GM13977 (cell line): ENCODE measurements at regions not wholly inside any gene's neighbourhood (a gene's known extent, or its start where the extent isn't known, plus 50 kb on each side); places are given as distances from the start of the nearest gene placed in this dataset.

ENCODE experiments used
- DNase-seq: peaks from one replicate; pipeline ENCODE4 v3.0.0; 2012; ENCODE audit warnings: low spot score
- in situ Hi-C: fragments of 300-500 bp; cut with MboI; formaldehyde crosslinking; loops from one replicate; pipeline ENCODE4 v1.12.0; 2022; ENCODE audit warnings: low sequenced_read_pairs, low pct_unique_long_range_greater_than_20kb, mixed read lengths, inconsistent platforms; ENCODE audit not compliant: unreplicated experiment
- TF ChIP-seq, protein P1 (sequence below): IDR thresholded peaks from 2 replicates; pipeline ENCODE4 v1.5.1; 2012; ENCODE audit warnings: mild to moderate bottlenecking, control low read depth; ENCODE audit not compliant: insufficient read depth; ENCODE audit errors: extremely low read depth, missing control alignments

DNA sequence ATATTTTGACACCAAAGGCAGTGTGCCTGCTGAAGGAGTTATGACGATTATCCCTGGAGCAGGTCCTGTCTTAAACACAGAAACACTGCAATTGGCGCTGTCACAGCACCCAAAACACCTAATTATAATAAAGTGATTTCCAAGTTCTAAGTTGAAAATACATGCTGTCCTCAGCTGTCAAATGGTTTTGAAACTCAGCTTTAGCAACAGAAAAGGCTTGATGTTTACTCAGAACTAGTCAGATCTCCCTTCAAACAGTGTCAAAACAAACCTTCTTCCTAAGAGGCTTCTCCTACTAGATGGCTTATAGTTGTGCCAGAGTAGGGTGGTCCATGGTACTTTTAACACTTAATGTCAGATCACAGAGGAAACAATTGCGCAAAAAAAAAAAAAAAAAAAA lies 87.2 kb upstream of the IRX1 start:
- no peak for DNase-seq
- in situ Hi-C loops = no loop called here

DNA sequence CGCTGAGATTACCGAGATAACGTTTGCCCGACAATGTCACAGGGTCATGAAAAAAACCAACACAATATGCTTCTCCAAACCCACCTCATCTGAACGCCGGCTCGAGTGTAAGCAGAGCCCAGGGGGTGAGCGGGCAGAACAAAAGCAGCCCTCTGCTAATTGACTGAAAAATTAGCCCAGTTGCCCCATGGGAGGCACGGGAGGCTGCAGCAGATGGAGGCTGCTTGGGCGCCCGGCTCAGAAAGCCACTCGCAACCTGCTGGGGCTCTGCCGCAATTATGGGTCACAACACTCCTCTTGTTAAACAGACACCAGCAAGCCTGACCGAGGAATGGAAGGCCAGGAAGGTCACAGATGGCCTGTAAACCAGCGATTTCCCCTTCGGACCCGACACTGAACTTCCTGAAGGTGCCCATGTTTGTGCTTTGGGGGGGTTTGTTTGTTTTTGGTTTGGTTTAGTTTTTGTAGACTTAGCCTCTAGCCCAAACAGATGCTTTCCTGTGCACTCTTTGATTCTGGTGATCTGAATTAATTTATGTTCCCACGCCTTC lies 104.6 kb upstream of the IRX1 start:
- TF ChIP-seq, protein P1, sequence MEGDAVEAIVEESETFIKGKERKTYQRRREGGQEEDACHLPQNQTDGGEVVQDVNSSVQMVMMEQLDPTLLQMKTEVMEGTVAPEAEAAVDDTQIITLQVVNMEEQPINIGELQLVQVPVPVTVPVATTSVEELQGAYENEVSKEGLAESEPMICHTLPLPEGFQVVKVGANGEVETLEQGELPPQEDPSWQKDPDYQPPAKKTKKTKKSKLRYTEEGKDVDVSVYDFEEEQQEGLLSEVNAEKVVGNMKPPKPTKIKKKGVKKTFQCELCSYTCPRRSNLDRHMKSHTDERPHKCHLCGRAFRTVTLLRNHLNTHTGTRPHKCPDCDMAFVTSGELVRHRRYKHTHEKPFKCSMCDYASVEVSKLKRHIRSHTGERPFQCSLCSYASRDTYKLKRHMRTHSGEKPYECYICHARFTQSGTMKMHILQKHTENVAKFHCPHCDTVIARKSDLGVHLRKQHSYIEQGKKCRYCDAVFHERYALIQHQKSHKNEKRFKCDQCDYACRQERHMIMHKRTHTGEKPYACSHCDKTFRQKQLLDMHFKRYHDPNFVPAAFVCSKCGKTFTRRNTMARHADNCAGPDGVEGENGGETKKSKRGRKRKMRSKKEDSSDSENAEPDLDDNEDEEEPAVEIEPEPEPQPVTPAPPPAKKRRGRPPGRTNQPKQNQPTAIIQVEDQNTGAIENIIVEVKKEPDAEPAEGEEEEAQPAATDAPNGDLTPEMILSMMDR = no peak
- in situ Hi-C loops = no loop called here
- DNase-seq = no peak

More for the DNA sequence above, 87.2 kb upstream of the IRX1 start:
- TF ChIP-seq, protein P1 = no peak

DNA sequence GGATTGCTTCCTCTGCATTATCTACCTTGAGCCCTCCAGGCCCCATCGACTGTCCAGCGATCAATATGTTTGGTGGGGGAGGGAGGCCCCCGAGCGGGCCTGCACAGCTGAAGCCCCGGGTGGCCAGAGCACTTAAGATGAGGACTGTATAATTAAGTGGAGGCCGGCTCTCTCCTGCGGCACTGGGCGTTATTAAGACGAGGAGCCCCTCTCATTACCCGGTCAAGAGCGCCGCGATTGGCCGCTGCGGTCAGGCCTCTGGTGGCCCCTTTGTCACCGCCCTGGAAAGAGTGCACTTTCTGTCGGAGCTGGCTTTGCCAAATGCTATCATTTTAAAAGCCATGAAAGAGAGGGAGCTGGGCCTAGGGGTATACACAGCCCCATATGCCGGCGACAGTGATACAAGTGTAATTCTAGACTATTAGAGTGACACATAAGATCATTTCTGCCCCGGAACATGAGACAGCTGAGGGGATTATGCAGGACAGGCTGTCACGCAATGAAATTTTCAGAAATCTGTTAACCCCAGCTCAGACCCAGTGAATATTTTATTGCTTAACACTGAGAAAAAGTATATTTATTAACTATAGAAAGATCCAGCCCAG lies 106.3 kb upstream of the IRX1 start:
- TF ChIP-seq, protein P1 = no peak
- in situ Hi-C loops = no loop called here

DNA sequence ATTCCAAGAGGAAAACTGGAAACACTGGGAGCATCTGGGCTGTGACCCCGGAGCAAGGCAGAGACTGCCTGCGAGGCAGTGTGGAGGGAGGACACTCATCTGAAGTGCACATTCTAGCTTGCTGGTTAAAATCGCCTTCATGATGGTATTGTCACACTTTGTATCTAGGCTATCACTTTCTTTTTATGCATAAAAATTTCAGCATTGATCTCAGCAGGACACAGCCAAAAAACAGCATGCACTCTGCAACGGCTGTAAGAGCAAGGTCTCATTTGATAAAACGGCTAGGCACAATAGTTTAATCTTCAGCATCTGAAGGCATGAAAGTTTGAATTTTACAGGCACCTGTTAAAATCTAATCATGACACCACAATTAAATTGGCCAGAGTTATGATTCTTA lies 110.8 kb upstream of the IRX1 start:
- in situ Hi-C loops = no loop called here
- no peak for DNase-seq
- TF ChIP-seq, protein P1 = no peak

More for the DNA sequence above, 106.3 kb upstream of the IRX1 start:
- DNase-seq = no peak

DNA sequence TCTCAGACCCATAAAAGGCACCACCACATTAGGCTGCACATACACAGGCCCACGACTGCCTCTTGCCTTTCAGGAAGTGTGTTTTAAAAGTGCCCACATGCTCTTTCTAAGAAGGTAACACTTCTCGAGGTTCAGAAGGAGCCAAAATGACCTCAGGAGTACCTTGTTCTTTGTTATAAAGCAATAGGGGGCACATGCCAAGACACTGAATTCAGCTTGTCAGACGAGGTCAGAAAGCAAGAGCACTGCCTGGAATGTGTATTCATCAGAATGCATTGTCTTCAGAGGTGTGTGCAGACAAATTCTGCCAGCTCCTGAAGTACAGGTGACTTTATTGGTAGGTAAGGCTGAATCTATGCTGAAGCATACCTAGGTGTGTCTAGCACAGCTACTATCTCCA lies 114.5 kb upstream of the IRX1 start:
- DNase-seq = no peak
- TF ChIP-seq, protein P1 = no peak
- in situ Hi-C loops = no loop called here

DNA sequence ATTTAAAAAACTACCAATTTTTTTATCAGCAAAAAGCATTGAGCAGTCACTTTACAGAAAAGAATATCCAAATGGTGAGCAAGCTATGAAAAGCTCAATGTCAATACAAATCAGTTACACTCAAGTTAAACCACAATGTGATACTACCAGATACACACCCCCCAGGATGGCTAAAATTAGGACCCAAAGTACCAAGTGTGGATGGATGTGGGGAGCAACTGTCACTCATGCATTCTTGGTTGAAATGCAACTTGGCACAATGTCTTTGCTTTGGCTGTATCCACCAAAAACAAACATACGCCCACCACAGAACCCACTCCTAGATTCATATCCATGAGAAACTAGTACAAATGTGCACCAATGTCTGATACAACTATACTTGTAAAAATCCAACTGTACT lies 120.0 kb upstream of the IRX1 start:
- no peak for DNase-seq
- TF ChIP-seq, protein P1 = no peak
- in situ Hi-C loops = no loop called here

DNA sequence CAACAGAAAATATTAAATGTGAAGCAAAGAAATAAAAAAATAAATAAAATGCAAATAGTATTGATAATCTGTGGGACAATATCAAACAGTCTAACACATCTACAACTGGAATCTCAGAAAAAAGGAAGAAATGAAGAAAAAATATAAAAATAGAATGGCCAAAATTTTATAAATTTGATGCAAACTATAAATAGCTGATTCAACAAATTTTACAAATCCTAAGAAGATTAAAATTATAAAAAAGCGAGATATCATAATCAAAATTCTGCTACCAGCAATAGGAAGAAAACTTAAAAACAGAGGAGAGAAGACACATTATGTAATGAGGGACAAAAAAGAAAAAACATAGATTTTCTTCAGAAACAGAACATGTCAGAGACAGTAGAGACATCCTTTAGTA lies 129.2 kb upstream of the IRX1 start:
- in situ Hi-C loops = no loop called here

More for the DNA sequence above, 129.2 kb upstream of the IRX1 start:
- TF ChIP-seq, protein P1 = no peak
- no peak for DNase-seq
